IMR-90 (cell line): ENCODE measurements at regions not wholly inside any gene's neighbourhood (a gene's known extent, or its start where the extent isn't known, plus 50 kb on each side); places are given as distances from the start of the nearest gene placed in this dataset.
A peak's percentile ranks its signal among the peaks of the same experiment; 100 is the strongest.

ENCODE experiments used
- ATAC-seq: fragments of 200-7000 bp; cut with Tn5 transposase; 2 replicates; pipeline ENCODE4 v1.9.1; 2020; ENCODE audit warnings: low read depth, mild to moderate bottlenecking, moderate library complexity
- BruUV-seq: library from RNA; stranded (reverse); fragments of 400-500 nt; replicated peaks from 2 replicates; lab custom pipeline; 2021; lab: Mats Ljungman, UMichigan
- CTCF ChIA-PET: fragments of 300-600 bp; formaldehyde crosslinking; extraction: SDS; loops from one replicate; lab custom pipeline; 2021; ENCODE audit warnings: antibody characterized with exemption; lab: Yijun Ruan, JAX
- POLR2A ChIA-PET: fragments of 300-600 bp; sonication (Branson Sonifier 250); formaldehyde crosslinking; loops from one replicate; lab custom pipeline; 2022; ENCODE audit warnings: antibody characterized with exemption; ENCODE audit not compliant: unreplicated experiment; lab: Charles Lee
- DNase-seq: peaks from one replicate; pipeline ENCODE4 v3.0.0; 2013
- H2AFZ ChIP-seq: replicated peaks from 2 replicates; pipeline ENCODE3; 2013; ENCODE audit warnings: low read length, mild to moderate bottlenecking; ENCODE audit not compliant: poor library complexity
- H2AK5ac ChIP-seq: 2 replicates; pipeline ENCODE4 v1.6.1; 2013; ENCODE audit warnings: low read depth, low read length, inconsistent platforms
- H2AK9ac ChIP-seq: replicated peaks from 2 replicates; pipeline ENCODE3; 2013; ENCODE audit warnings: mild to moderate bottlenecking, low read depth, low read length, moderate library complexity; ENCODE audit not compliant: poor library complexity
- H2BK120ac ChIP-seq: 2 replicates; pipeline ENCODE4 v1.6.1; 2013; ENCODE audit warnings: low read depth, low read length, inconsistent platforms
- H2BK15ac ChIP-seq: 3 replicates; pipeline ENCODE4 v1.6.1; 2013; ENCODE audit warnings: low read depth, low read length, inconsistent platforms
- H2BK20ac ChIP-seq: 2 replicates; pipeline ENCODE4 v1.6.1; 2013; ENCODE audit warnings: low read depth, mild to moderate bottlenecking, inconsistent platforms, low read length, moderate library complexity
- H2BK5ac ChIP-seq: 2 replicates; pipeline ENCODE4 v1.6.1; 2013; ENCODE audit warnings: mild to moderate bottlenecking, low read depth, low read length, inconsistent platforms; ENCODE audit not compliant: poor library complexity, severe bottlenecking
- H3K14ac ChIP-seq: replicated peaks from 2 replicates; pipeline ENCODE4 v1.6.1; 2013; ENCODE audit warnings: low read depth, low read length, inconsistent platforms
- H3K18ac ChIP-seq: 2 replicates; pipeline ENCODE4 v1.6.1; 2013; ENCODE audit warnings: low read depth, low read length, control low read depth
- H3K23ac ChIP-seq: 2 replicates; pipeline ENCODE4 v1.6.1; 2013; ENCODE audit warnings: low read depth, low read length, inconsistent platforms
- H3K27ac ChIP-seq: 2 replicates; pipeline ENCODE4 v1.5.1; 2013; ENCODE audit warnings: mild to moderate bottlenecking, control low read depth, low read length; ENCODE audit not compliant: insufficient read depth
- H3K27me3 ChIP-seq: 2 replicates; pipeline ENCODE4 v1.6.1; 2013; ENCODE audit warnings: low read length; ENCODE audit not compliant: control insufficient read depth, insufficient read depth
- H3K36me3 ChIP-seq: 2 replicates; pipeline ENCODE4 v1.6.1; 2013; ENCODE audit warnings: low read length, mixed read lengths; ENCODE audit not compliant: control insufficient read depth, insufficient read depth
- H3K4ac ChIP-seq: 2 replicates; pipeline ENCODE4 v1.6.1; 2013; ENCODE audit warnings: low read depth, low read length, inconsistent platforms
- H3K4me1 ChIP-seq: 2 replicates; pipeline ENCODE4 v1.6.1; 2013; ENCODE audit warnings: low read length, mixed read lengths; ENCODE audit not compliant: control insufficient read depth, insufficient read depth
- H3K4me2 ChIP-seq: 2 replicates; pipeline ENCODE4 v1.6.1; 2013; ENCODE audit warnings: low read depth, mild to moderate bottlenecking, control low read depth, low read length, moderate library complexity
- H3K4me3 ChIP-seq: 2 replicates; pipeline ENCODE4 v1.5.1; 2013; ENCODE audit warnings: low read depth, mild to moderate bottlenecking, control low read depth, low read length, moderate library complexity; ENCODE audit not compliant: insufficient read depth
- H3K56ac ChIP-seq: 2 replicates; pipeline ENCODE4 v1.6.1; 2013; ENCODE audit warnings: low read length, inconsistent platforms; ENCODE audit not compliant: insufficient read depth; ENCODE audit errors: extremely low read depth
- H3K79me1 ChIP-seq, 2 experiments: 2 replicates each; pipeline ENCODE4 v1.6.1; 2013; ENCODE audit warnings: low read length in 2 of 2, inconsistent platforms in 1 of 2, low read depth in 1 of 2
- H3K9ac ChIP-seq: 2 replicates; pipeline ENCODE4 v1.6.1; 2013; ENCODE audit warnings: low read depth, low read length, control low read depth
- H3K9me1 ChIP-seq: 2 replicates; pipeline ENCODE4 v1.6.1; 2013; ENCODE audit warnings: low read length, inconsistent platforms; ENCODE audit not compliant: insufficient read depth
- H3K9me3 ChIP-seq: 2 replicates; pipeline ENCODE4 v1.6.1; 2013; ENCODE audit warnings: low read length; ENCODE audit not compliant: control insufficient read depth, insufficient read depth
- H4K20me1 ChIP-seq: 2 replicates; pipeline ENCODE4 v1.6.1; 2013; ENCODE audit warnings: low read length, inconsistent platforms; ENCODE audit not compliant: insufficient read depth
- H4K5ac ChIP-seq: 2 replicates; pipeline ENCODE4 v1.6.1; 2013; ENCODE audit warnings: mild to moderate bottlenecking, low read depth, low read length, control low read depth
- H4K8ac ChIP-seq, 2 experiments: 2 replicates each; pipeline ENCODE4 v1.6.1; 2013; ENCODE audit warnings: low read depth in 2 of 2, low read length in 2 of 2, control low read depth in 1 of 2, inconsistent platforms in 1 of 2
- H4K91ac ChIP-seq: 2 replicates; pipeline ENCODE4 v1.6.1; 2013; ENCODE audit warnings: low read depth, low read length, inconsistent platforms; ENCODE audit not compliant: insufficient read depth
- BHLHE40 ChIP-seq: fragments of 150-350 bp; IDR thresholded peaks from 2 replicates; pipeline ENCODE4 v1.6.1; 2016; ENCODE audit warnings: mild to moderate bottlenecking, low read depth, low read length
- CEBPB ChIP-seq: IDR thresholded peaks from 2 replicates; pipeline ENCODE4 v1.6.1; 2012; ENCODE audit warnings: low read depth, low read length, improper control_type of control experiment
- CHD1 ChIP-seq: IDR thresholded peaks from 2 replicates; pipeline ENCODE4 v1.6.1; 2012; ENCODE audit warnings: low read depth, low read length, improper control_type of control experiment
- FOS ChIP-seq: fragments of 150-350 bp; IDR thresholded peaks from 2 replicates; pipeline ENCODE4 v1.6.1; 2016; ENCODE audit warnings: low read depth, low read length
- MXI1 ChIP-seq: IDR thresholded peaks from 2 replicates; pipeline ENCODE4 v1.6.1; 2012; ENCODE audit warnings: low read depth, mild to moderate bottlenecking, low read length, moderate library complexity, borderline replicate concordance
- NFE2L2 ChIP-seq: fragments of 150-350 bp; IDR thresholded peaks from 2 replicates; pipeline ENCODE4 v1.6.1; 2016; ENCODE audit warnings: low read depth, mild to moderate bottlenecking, low read length
- WGBS, 2 experiments: methylation state at CpG; one replicate each; pipeline versions ENCODE4 v1.1.5 to v1.1.7; 2013; ENCODE audit warnings: missing lambda C conversion rate in 2 of 2; ENCODE audit not compliant: insufficient read length in 1 of 2; ENCODE audit errors: extremely low coverage in 2 of 2; 5-methylcytosine and 5-hydroxymethylcytosine counted together
- dilution Hi-C: fragments of 300-500 bp; cut with HindIII; formaldehyde crosslinking; loops from one replicate; pipeline ENCODE4 v1.14.3; 2018; ENCODE audit warnings: low sequenced_read_pairs; ENCODE audit not compliant: unreplicated experiment
- in situ Hi-C: fragments of 300-500 bp; cut with MboI; formaldehyde crosslinking; loops from 3 replicates; pipeline ENCODE4 v1.14.3; 2019; ENCODE audit warnings: low sequenced_read_pairs, inconsistent platforms, mixed read lengths
- intact Hi-C: fragments of 100-400 bp; cut with micrococcal nuclease; formaldehyde crosslinking; loops from 2 replicates; pipeline ENCODE4 v1.10.0; 2022
- TF ChIP-seq, protein P1 (sequence below): fragments of 150-350 bp; IDR thresholded peaks from 2 replicates; pipeline ENCODE4 v1.6.1; 2017; ENCODE audit warnings: mild to moderate bottlenecking, antibody characterized with exemption, low read length, low read depth

DNA sequence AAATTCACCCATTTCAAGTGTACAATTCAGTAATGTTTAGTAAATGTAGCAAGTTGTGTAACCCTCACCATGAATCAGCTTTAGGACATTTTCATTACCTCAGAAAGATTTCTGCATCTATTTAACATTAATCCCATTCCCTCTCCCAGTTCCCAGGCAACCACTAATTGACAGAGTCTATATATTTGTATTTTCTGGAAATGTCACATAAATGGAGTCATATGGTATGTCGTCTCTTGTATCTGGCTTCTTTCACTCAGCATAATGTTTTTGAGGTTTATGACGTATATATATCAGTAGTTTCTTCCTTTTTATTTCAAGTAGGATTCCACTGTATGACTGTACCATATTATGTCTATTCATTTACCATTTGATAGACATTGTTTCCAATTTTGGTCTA is 199.8 kb downstream of the CYB561 start:
- Histone ChIP-seq H2AFZ (no peak overlapping the region), H3K27me3 (no peaks in the 10 kb centered on the region), H3K79me1 (peaks cover 12 to 30% of the 10 kb centered on the region in 2 experiments; a peak in 2 of 4 replicates), H3K9ac (no peak overlapping the region), H4K20me1 (peaks cover 6% of the 10 kb centered on the region; the same call in 1 of the 2 replicates), H3K4ac (no peak overlapping the region), H2BK5ac (no peak overlapping the region), H2BK15ac (no peak overlapping the region), H3K9me3 (peaks cover 3% of the 10 kb centered on the region), H4K91ac (no peak overlapping the region), H3K4me2 (no peak overlapping the region), H3K23ac (no peak overlapping the region), H3K36me3 (peaks cover 1% of the 10 kb centered on the region; the same call in 1 of the 2 replicates), H3K4me3 (no peak overlapping the region), H3K4me1 (peaks cover 2% of the 10 kb centered on the region), H3K9me1 (0 out of 2 replicates have a peak, but pooled peaks cover 3% of the 10 kb centered on the region), H2AK9ac (no peak overlapping the region), H2AK5ac (no peak overlapping the region), H4K5ac (no peak overlapping the region), H3K27ac (no peak overlapping the region), H2BK20ac (no peak overlapping the region), H4K8ac (no peak overlapping the region), H3K56ac (no peak overlapping the region), H2BK120ac (no peak overlapping the region), H3K14ac (no peak overlapping the region), H3K18ac (no peak overlapping the region)
- in situ Hi-C loops (no loop called here), dilution Hi-C loops (no loop called here), intact Hi-C loops (no loop called here)
- no CpG with 5 or more reads among the region's 2 CpGs for WGBS, 2 experiments
- BruUV-seq, result no TSS peak
- ATAC-seq (peak; percentile 59; the same call in 1 of the 2 replicates), DNase-seq (peak; percentile 52)
- POLR2A ChIA-PET, result no interaction called here
- TF ChIP-seq CEBPB, result peak; percentile 75
- TF ChIP-seq CHD1, result no peak
- TF ChIP-seq MXI1, result no peak
- TF ChIP-seq FOS, result no peak
- TF ChIP-seq, protein P1, sequence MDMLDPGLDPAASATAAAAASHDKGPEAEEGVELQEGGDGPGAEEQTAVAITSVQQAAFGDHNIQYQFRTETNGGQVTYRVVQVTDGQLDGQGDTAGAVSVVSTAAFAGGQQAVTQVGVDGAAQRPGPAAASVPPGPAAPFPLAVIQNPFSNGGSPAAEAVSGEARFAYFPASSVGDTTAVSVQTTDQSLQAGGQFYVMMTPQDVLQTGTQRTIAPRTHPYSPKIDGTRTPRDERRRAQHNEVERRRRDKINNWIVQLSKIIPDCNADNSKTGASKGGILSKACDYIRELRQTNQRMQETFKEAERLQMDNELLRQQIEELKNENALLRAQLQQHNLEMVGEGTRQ, result no peak
- TF ChIP-seq BHLHE40, result no peak
- TF ChIP-seq NFE2L2, result no peak
- CTCF ChIA-PET, result interaction anchor here (0.6 kb wide), 1 partner anchor 112 kb away, joined by 3 read pairs; no protein-coding TSS in a partner anchor
